Breast epithelium (tissue), 4 donors: ENCODE measurements at regions not wholly inside any gene's neighbourhood (a gene's known extent, or its start where the extent isn't known, plus 50 kb on each side); places are given as distances from the start of the nearest gene placed in this dataset.
"Not testable (repeated sequence)": the region's sequence is repeated elsewhere in the genome, so short reads cannot be mapped to it uniquely, and the experiment has no call there.

ENCODE experiments used
- DNase-seq, 2 donors: peaks; one replicate each; pipeline ENCODE4 v3.0.0-alpha.2; 2019; ENCODE audit warnings: low spot score in 2 of 2
- H3K27ac ChIP-seq, 2 donors: fragments of 200-600 bp; sonication (generic) in 1 of 2; one replicate each; pipeline ENCODE4 v1.5.1; 2016 to 2019; ENCODE audit warnings: mild to moderate bottlenecking in 1 of 2
- H3K27me3 ChIP-seq, 2 donors: fragments of 200-600 bp; sonication (generic) in 1 of 2; one replicate each; pipeline versions ENCODE4 v1.5.1 to v1.6.0; 2017 to 2019; ENCODE audit warnings: control low read depth in 1 of 2, mild to moderate bottlenecking in 1 of 2
- H3K36me3 ChIP-seq: fragments of 200-600 bp; one replicate; pipeline ENCODE4 v1.5.1; 2019
- H3K4me1 ChIP-seq, 2 donors: fragments of 200-600 bp; sonication (generic); one replicate each; pipeline ENCODE4 v1.5.1; 2016 to 2019; ENCODE audit warnings: control low read depth in 1 of 2
- H3K4me3 ChIP-seq, 3 donors: fragments of 200-600 bp; sonication (generic); 1 replicate in 2 of 3; 2 replicates in 1 of 3; pipeline ENCODE4 v1.5.1; 2016 to 2019; ENCODE audit warnings: mild to moderate bottlenecking in 3 of 3, moderate library complexity in 2 of 3
- H3K9me3 ChIP-seq, 2 donors: fragments of 200-600 bp; sonication (generic) in 1 of 2; one replicate each; pipeline ENCODE4 v1.5.1; 2016 to 2019; ENCODE audit warnings: control low read depth in 1 of 2
- POLR2A ChIP-seq: fragments of 450-650 bp; IDR thresholded peaks from one replicate; pipeline ENCODE4 v1.6.1; 2016; ENCODE audit warnings: antibody characterized with exemption, mild to moderate bottlenecking, moderate library complexity
- POLR2AphosphoS5 ChIP-seq, 3 donors: sonication (generic); formaldehyde crosslinking; IDR thresholded peaks; one replicate each; pipeline ENCODE4 v1.6.1; 2017; ENCODE audit warnings: antibody characterized with exemption in 3 of 3
- intact Hi-C: fragments of 100-400 bp; cut with DNase I; formaldehyde crosslinking; loops from one replicate; pipeline ENCODE4 v1.15.1; 2023; ENCODE audit warnings: low total_unique reads
- TF ChIP-seq, protein P1 (sequence below), 3 donors: fragments of 450-650 bp; IDR thresholded peaks; one replicate each; pipeline ENCODE4 v1.5.1; 2016 to 2017; ENCODE audit warnings: antibody characterized with exemption in 3 of 3, mild to moderate bottlenecking in 3 of 3, moderate library complexity in 3 of 3

- TF ChIP-seq POLR2A (no peak), POLR2AphosphoS5 (IDR thresholded peaks at IDR 0.05) (no peak)
- TF ChIP-seq, protein P1, sequence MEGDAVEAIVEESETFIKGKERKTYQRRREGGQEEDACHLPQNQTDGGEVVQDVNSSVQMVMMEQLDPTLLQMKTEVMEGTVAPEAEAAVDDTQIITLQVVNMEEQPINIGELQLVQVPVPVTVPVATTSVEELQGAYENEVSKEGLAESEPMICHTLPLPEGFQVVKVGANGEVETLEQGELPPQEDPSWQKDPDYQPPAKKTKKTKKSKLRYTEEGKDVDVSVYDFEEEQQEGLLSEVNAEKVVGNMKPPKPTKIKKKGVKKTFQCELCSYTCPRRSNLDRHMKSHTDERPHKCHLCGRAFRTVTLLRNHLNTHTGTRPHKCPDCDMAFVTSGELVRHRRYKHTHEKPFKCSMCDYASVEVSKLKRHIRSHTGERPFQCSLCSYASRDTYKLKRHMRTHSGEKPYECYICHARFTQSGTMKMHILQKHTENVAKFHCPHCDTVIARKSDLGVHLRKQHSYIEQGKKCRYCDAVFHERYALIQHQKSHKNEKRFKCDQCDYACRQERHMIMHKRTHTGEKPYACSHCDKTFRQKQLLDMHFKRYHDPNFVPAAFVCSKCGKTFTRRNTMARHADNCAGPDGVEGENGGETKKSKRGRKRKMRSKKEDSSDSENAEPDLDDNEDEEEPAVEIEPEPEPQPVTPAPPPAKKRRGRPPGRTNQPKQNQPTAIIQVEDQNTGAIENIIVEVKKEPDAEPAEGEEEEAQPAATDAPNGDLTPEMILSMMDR (IDR thresholded peaks at IDR 0.05): no peak
- H3K36me3 ChIP-seq: no peaks in the 10 kb centered on the region
- H3K27ac ChIP-seq: no peak overlapping the region
- no peak overlapping the region for H3K4me3 ChIP-seq
- H3K4me1 ChIP-seq: no peaks in the 10 kb centered on the region
- peak in 1 of 2 donors; percentile 14 for DNase-seq
- intact Hi-C loops: no loop called here
- peaks cover 15 to 17% of the 10 kb centered on the region in 2 donors for H3K9me3 ChIP-seq
- no peaks in the 10 kb centered on the region for H3K27me3 ChIP-seq
Observed at GRCh38 chr13:111491659-111492058, 171.2 kb downstream of the TEX29 start.

- Histone ChIP-seq H3K4me3 (no peak overlapping the region), H3K4me1 (no peaks in the 10 kb centered on the region), H3K27ac (no peak overlapping the region), H3K36me3 (no peaks in the 10 kb centered on the region), H3K27me3 (no peaks in the 10 kb centered on the region), H3K9me3 (peaks cover 8 to 9% of the 10 kb centered on the region in 2 donors)
- DNase-seq: peak in 1 of 2 donors; percentile 20
- intact Hi-C loops: no loop called here
- TF ChIP-seq POLR2AphosphoS5 (IDR thresholded peaks at IDR 0.05): no peak
- no peak for TF ChIP-seq POLR2A
- TF ChIP-seq, protein P1 (IDR thresholded peaks at IDR 0.05): no peak
Observed at GRCh38 chr13:111492341-111492950, 172.0 kb downstream of the TEX29 start.

GRCh38 chr13:111492958-111493357, 172.5 kb downstream of the TEX29 start:
- no peak for DNase-seq
- Histone ChIP-seq H3K36me3 (no peaks in the 10 kb centered on the region), H3K9me3 (peaks cover 3 to 4% of the 10 kb centered on the region in 2 donors), H3K27me3 (no peaks in the 10 kb centered on the region), H3K4me3 (no peak overlapping the region), H3K4me1 (no peaks in the 10 kb centered on the region), H3K27ac (no peak overlapping the region)
- TF ChIP-seq, protein P1 (IDR thresholded peaks at IDR 0.05): no peak
- no peak for TF ChIP-seq POLR2AphosphoS5 (IDR thresholded peaks at IDR 0.05)
- TF ChIP-seq POLR2A: no peak
- intact Hi-C loops: no loop called here

DNA sequence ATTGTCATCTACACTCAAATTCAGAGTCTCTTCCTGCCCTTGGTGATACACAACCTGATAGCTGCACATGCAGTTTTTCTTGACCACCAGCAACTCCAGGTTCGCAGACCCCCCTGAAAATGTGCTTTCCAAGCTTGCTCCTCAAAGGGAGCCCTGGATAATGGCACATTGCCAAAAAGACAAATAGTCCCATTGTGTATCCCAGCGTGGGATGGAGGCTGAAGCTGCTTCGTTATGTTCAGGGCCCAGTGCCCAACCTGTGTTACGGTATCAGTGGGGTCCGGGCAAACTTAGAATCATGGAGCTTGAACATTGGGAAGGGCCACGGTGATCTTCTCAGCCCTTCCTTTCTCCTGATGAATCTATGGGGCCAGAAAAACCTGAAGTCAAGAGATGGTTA, 173.0 kb downstream of the TEX29 start:
- Histone ChIP-seq H3K27me3 (no peaks in the 10 kb centered on the region), H3K4me1 (no peaks in the 10 kb centered on the region), H3K4me3 (no peak overlapping the region), H3K36me3 (no peaks in the 10 kb centered on the region), H3K9me3 (no peaks in the 10 kb centered on the region), H3K27ac (no peak overlapping the region)
- TF ChIP-seq POLR2A (no peak), POLR2AphosphoS5 (IDR thresholded peaks at IDR 0.05) (no peak)
- TF ChIP-seq, protein P1 (IDR thresholded peaks at IDR 0.05): no peak
- intact Hi-C loops: no loop called here
- peak in 1 of 2 donors; percentile 14 for DNase-seq

DNA sequence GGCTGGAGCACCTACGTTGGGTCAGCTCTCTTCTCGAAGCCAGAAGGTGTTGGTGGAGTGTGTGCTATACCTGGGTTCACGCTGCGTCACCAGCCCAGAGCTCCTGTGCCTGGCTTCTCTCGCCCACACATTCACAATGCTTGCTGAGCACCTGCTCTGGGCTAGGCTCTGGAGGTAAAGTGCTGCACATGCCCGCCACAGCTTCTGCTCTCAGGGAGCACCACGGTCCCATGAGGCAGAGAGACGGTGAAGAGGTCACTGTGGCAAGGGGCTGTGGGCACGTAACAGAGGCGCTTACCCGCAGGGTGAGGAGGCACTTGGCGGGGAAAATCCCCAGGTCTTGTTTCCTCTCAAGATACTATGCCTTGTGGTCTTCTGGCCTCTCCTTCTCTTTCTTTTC, 174.2 kb downstream of the TEX29 start:
- DNase-seq: peak in 1 of 2 donors; percentile 20
- Histone ChIP-seq H3K27me3 (no peaks in the 10 kb centered on the region), H3K4me3 (no peak overlapping the region), H3K4me1 (no peaks in the 10 kb centered on the region), H3K27ac (no peak overlapping the region), H3K9me3 (no peaks in the 10 kb centered on the region), H3K36me3 (no peaks in the 10 kb centered on the region)
- TF ChIP-seq POLR2AphosphoS5 (IDR thresholded peaks at IDR 0.05): no peak
- TF ChIP-seq, protein P1 (IDR thresholded peaks at IDR 0.05): no peak
- TF ChIP-seq POLR2A: no peak
- intact Hi-C loops: no loop called here

DNA sequence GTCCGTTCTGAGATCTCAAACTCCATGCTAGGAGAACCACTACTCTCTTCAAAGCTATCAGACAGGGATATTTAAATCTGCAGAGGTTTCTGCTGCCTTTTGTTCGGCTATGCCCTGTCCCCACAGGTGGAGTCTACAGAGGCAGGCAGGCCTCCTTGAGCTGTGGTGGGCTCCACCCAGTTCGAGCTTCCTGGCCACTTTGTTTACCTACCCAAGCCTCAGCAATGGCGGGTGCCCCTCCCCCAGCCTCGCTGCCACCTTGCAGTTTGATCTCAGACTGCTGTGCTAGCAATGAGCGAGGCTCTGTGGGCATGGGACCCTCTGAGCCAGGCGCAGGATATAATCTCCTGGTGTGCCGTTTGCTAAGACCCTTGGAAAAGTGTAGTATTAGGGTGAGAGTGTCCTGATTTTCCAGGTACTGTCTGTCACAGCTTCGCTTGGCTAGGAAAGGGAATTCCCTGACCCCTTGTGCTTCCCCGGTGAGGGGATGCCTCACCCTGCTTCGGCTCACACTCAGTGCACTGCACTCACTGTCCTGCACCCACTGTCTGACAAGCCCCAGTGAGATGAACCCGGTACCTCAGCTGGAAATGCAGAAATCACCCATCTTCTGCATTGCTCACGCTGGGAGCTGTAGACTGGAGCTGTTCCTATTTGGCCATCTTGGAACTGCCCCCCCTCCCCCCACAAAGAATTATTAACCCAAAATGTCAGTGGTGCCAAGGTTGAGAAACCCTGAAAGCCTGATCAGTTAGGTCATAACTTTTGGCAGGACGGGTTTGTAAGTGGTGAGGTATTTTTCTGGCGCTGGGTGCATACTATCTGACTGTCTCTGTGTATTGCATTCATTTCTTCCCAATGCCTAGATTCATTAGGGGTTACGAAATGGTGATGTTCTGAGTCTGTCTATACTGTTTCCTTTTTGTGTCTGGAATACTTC, 181.4 kb downstream of the TEX29 start:
- H3K4me3 ChIP-seq, H3K27ac ChIP-seq, H3K36me3 ChIP-seq, H3K4me1 ChIP-seq, H3K9me3 ChIP-seq, intact Hi-C loops: not testable (repeated sequence)
- DNase-seq: peak in 1 of 2 donors; percentile 6
- peaks cover 0 to 19% of the 10 kb centered on the region in 2 donors for H3K27me3 ChIP-seq
